Nephron (organoid): ENCODE measurements at regions not wholly inside any gene's neighbourhood (a gene's known extent, or its start where the extent isn't known, plus 50 kb on each side); places are given as distances from the start of the nearest gene placed in this dataset.

ENCODE experiments used
- H3K27ac Mint-ChIP-seq, 3 experiments: 2 replicates each; pipeline ENCODE4 v1.8.0; 2020; ENCODE audit warnings: mixed read lengths in 3 of 3, mild to moderate bottlenecking in 2 of 3, moderate library complexity in 1 of 3
- H3K27me3 Mint-ChIP-seq: 2 replicates; pipeline ENCODE4 v1.8.0; 2021; ENCODE audit warnings: low read depth, mild to moderate bottlenecking, moderate library complexity, mixed read lengths
- H3K36me3 Mint-ChIP-seq: 2 replicates; pipeline ENCODE4 v1.8.0; 2020; ENCODE audit warnings: low read depth, mixed read lengths
- H3K4me1 Mint-ChIP-seq: 2 replicates; pipeline ENCODE4 v1.8.0; 2020; ENCODE audit warnings: mixed read lengths
- H3K4me3 Mint-ChIP-seq, 3 experiments: 2 replicates each; pipeline ENCODE4 v1.8.0; 2020; ENCODE audit warnings: mild to moderate bottlenecking in 3 of 3, mixed read lengths in 3 of 3, moderate library complexity in 2 of 3
- H3K9me3 Mint-ChIP-seq: 2 replicates; pipeline ENCODE4 v1.8.0; 2020; ENCODE audit warnings: mixed read lengths
- CTCF ChIP-seq, 3 experiments: fragments of 200-600 bp; sonication (generic); IDR thresholded peaks; one replicate each; pipeline ENCODE4 v1.5.0; 2021; ENCODE audit warnings: antibody characterized with exemption in 3 of 3; ENCODE audit not compliant: unreplicated experiment in 3 of 3

DNA sequence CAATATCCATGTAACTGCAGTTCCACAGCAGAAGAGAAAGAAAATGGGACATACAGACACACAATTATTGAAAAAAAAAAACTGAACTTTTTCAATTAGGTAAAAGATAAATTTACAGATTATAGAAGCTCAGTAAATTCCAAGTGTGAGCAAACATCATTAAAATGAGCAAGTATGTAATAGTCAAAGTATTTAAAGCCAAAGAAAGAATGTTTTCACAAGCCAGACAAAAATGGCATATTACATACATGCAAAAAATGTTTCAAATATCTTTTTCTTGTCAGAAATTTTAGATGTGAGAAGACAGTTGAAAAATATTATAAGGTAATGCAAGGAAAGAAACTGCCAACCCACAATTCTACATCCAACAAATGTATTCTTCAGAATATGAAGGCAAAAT is 150.2 kb upstream of the AKR1E2 start:
- peaks cover 4% of the 10 kb centered on the region for H3K9me3 Mint-ChIP-seq
- H3K4me1 Mint-ChIP-seq = no peaks in the 10 kb centered on the region
- no peaks in the 10 kb centered on the region for H3K27me3 Mint-ChIP-seq
- TF ChIP-seq CTCF (IDR thresholded peaks at IDR 0.05; ENCODE audit: unreplicated experiment in 3 of 3) = no peak
- no peak overlapping the region for H3K4me3 Mint-ChIP-seq
- no peaks in the 10 kb centered on the region for H3K36me3 Mint-ChIP-seq
- H3K27ac Mint-ChIP-seq = no peak overlapping the region

DNA sequence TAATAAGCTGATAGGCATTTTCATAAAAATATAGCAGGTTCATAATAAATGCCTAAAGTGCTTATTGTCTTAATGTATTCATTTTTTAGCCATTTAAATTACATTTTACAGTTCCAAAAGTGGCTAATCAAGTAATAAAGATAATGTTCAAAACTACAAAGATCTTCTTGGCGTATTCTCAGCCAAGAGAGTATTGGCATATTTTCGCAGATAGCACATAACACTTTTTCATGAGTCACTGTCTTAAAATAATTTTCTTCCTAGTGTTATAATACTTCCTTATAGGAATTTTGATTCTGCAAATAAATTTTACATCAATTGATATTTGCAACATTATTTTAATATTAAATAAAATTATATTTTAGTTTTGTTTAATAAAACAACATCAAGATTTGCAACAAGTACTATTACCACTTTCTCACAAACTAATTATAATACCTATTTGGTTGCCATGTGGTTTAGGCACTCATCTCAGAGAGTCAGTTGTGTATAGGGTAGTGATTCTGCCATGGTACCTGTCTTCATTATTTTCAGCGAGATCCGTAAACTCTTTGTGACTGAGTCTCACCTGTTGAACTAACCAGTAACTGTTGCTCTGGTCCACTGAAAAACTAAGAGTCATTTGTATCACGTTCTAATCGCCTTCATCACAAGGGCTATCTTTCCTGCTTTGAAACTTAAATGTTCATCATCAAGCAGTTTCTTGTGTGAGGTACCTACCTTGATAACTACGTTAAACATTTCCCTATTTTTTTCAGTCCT is 152.5 kb upstream of the AKR1E2 start:
- Mint-ChIP-seq H3K4me3 (no peak overlapping the region), H3K27me3 (no peaks in the 10 kb centered on the region), H3K9me3 (peaks cover 9% of the 10 kb centered on the region), H3K4me1 (no peaks in the 10 kb centered on the region), H3K27ac (no peak overlapping the region), H3K36me3 (no peaks in the 10 kb centered on the region)
- no peak for TF ChIP-seq CTCF (IDR thresholded peaks at IDR 0.05; ENCODE audit: unreplicated experiment in 3 of 3)

GRCh38 chr10:4672201-4672600 is 153.8 kb upstream of the AKR1E2 start:
- Mint-ChIP-seq H3K27me3 (no peaks in the 10 kb centered on the region), H3K36me3 (no peaks in the 10 kb centered on the region), H3K4me1 (no peaks in the 10 kb centered on the region), H3K9me3 (peaks cover 9% of the 10 kb centered on the region), H3K27ac (no peak overlapping the region), H3K4me3 (no peak overlapping the region)
- no peak for TF ChIP-seq CTCF (IDR thresholded peaks at IDR 0.05; ENCODE audit: unreplicated experiment in 3 of 3)

DNA sequence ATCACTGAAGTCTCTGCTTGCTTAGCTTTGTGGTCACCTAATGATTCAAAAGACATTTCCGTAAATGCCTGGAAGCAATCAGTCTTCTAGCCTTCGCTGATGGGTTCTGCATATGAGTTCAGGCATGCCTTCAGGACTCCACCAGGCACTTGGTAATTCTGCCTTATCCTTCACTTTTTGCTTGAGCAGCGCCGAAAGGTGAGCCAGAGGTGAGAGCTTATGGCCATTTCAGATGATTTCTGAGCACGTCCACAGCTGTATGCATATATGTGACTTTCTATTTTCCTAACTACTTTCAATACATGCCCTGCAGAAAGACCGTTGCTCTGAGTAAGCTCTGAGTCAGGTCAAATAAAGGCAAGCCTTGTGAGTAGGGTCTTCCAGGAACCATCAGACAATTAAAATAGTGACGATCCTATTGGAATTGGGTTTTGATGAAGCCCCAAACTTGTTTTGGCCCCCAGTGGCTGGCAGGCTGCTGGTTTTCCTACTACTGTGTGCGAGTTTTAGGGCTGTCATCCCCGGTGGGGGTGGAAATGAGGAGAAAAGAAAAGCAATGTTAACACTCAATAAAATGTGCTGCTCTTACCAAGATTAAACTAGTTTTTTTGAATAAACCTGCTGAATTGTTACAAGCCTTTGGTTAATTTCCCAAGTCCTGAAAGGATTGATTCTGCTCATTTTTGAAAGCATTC is 154.4 kb upstream of the AKR1E2 start:
- TF ChIP-seq CTCF (IDR thresholded peaks at IDR 0.05; ENCODE audit: unreplicated experiment in 3 of 3) = no peak
- Mint-ChIP-seq H3K27ac (no peak overlapping the region), H3K4me3 (no peak overlapping the region)

GRCh38 chr10:4670737-4671136 is 155.3 kb upstream of the AKR1E2 start:
- no peak overlapping the region for H3K27ac Mint-ChIP-seq
- H3K36me3 Mint-ChIP-seq = no peaks in the 10 kb centered on the region
- no peaks in the 10 kb centered on the region for H3K27me3 Mint-ChIP-seq
- no peak for TF ChIP-seq CTCF (IDR thresholded peaks at IDR 0.05; ENCODE audit: unreplicated experiment in 3 of 3)
- H3K4me1 Mint-ChIP-seq = no peaks in the 10 kb centered on the region
- H3K9me3 Mint-ChIP-seq = peaks cover 9% of the 10 kb centered on the region
- H3K4me3 Mint-ChIP-seq = no peak overlapping the region

More for the DNA sequence above, 154.4 kb upstream of the AKR1E2 start:
- Mint-ChIP-seq H3K27me3 (no peaks in the 10 kb centered on the region), H3K36me3 (no peaks in the 10 kb centered on the region), H3K9me3 (peaks cover 9% of the 10 kb centered on the region), H3K4me1 (no peaks in the 10 kb centered on the region)
